SK-N-SH treated with all-trans-retinoic acid at 6 μM for 48 hours (cell line): ENCODE measurements at regions not wholly inside any gene's neighbourhood (a gene's known extent, or its start where the extent isn't known, plus 50 kb on each side); places are given as distances from the start of the nearest gene placed in this dataset.

Experiments used
- ARNTL ChIP-seq: fragments of 450-650 bp; formaldehyde crosslinking; IDR thresholded peaks from 2 replicates; pipeline ENCODE4 v1.5.0; 2020; ENCODE audit warnings: low read depth, mild to moderate bottlenecking, moderate library complexity, borderline replicate concordance
- CSRNP3 ChIP-seq: fragments of 250-450 bp; sonication (Bioruptor Pico); IDR thresholded peaks from 2 replicates; pipeline ENCODE4 v1.5.1; 2021; ENCODE audit warnings: mild to moderate bottlenecking, moderate library complexity
- GLIS3 ChIP-seq: fragments of 250-450 bp; sonication (Bioruptor Pico); IDR thresholded peaks from 2 replicates; pipeline ENCODE4 v1.5.0; 2020; ENCODE audit warnings: mild to moderate bottlenecking, moderate library complexity
- ISL1 ChIP-seq: fragments of 250-450 bp; sonication (Bioruptor Pico); IDR thresholded peaks from 2 replicates; pipeline ENCODE4 v2.1.2; 2022; ENCODE audit warnings: mild to moderate bottlenecking, moderate library complexity
- PATZ1 ChIP-seq: fragments of 250-450 bp; sonication (Bioruptor Pico); IDR thresholded peaks from 2 replicates; pipeline ENCODE4 v1.8.0; 2020; ENCODE audit warnings: mild to moderate bottlenecking, moderate library complexity, borderline replicate concordance
- PPARA ChIP-seq: fragments of 250-450 bp; sonication (Bioruptor Pico); IDR thresholded peaks from 2 replicates; pipeline ENCODE4 v1.5.0; 2020; ENCODE audit warnings: mild to moderate bottlenecking, borderline replicate concordance
- RARB ChIP-seq: fragments of 250-450 bp; sonication (Bioruptor Pico); IDR thresholded peaks from 2 replicates; pipeline ENCODE4 v1.8.0; 2021; ENCODE audit warnings: mild to moderate bottlenecking, moderate library complexity
- SNAI2 ChIP-seq: fragments of 250-450 bp; sonication (Bioruptor Pico); IDR thresholded peaks from 2 replicates; pipeline ENCODE4 v1.5.0; 2020; ENCODE audit warnings: mild to moderate bottlenecking, moderate library complexity
- ZC3H10 ChIP-seq: fragments of 250-450 bp; sonication (Bioruptor Pico); IDR thresholded peaks from 2 replicates; pipeline ENCODE4 v1.5.1; 2021; ENCODE audit warnings: mild to moderate bottlenecking, moderate library complexity
- ZFP30 ChIP-seq: fragments of 450-650 bp; formaldehyde crosslinking; IDR thresholded peaks from 2 replicates; pipeline ENCODE4 v1.5.0; 2022; ENCODE audit warnings: mild to moderate bottlenecking, moderate library complexity
- ZNF565 ChIP-seq: fragments of 450-650 bp; formaldehyde crosslinking; conservative IDR thresholded peaks from 2 replicates; pipeline ENCODE4 v1.5.0; 2020; ENCODE audit warnings: low read depth, mild to moderate bottlenecking, moderate library complexity
- ZNF70 ChIP-seq: fragments of 450-650 bp; formaldehyde crosslinking; IDR thresholded peaks from 2 replicates; pipeline ENCODE4 v1.5.0; 2020; ENCODE audit warnings: mild to moderate bottlenecking, moderate library complexity

- TF ChIP-seq ISL1 (no peak), ZC3H10 (CRISPR knock-in tag) (no peak), PPARA (no peak), CSRNP3 (CRISPR knock-in tag) (no peak), PATZ1 (CRISPR knock-in tag) (no peak), SNAI2 (CRISPR knock-in tag) (no peak), GLIS3 (CRISPR knock-in tag) (no peak), ZFP30 (no peak), ZNF70 (no peak), RARB (CRISPR knock-in tag) (no peak), ZNF565 (CRISPR knock-in tag) (no peak), ARNTL (no peak)
Measured at GRCh38 chr10:131814567-131815265, 86.1 kb upstream of the PPP2R2D start.
